IMR-90 (cell line): ENCODE measurements at regions not wholly inside any gene's neighbourhood (a gene's known extent, or its start where the extent isn't known, plus 50 kb on each side); places are given as distances from the start of the nearest gene placed in this dataset.

Experiments used
- ATAC-seq: fragments of 200-7000 bp; cut with Tn5 transposase; 2 replicates; pipeline ENCODE4 v1.9.1; 2020; ENCODE audit warnings: low read depth, mild to moderate bottlenecking, moderate library complexity
- BruUV-seq: library from RNA; stranded (reverse); fragments of 400-500 nt; replicated peaks from 2 replicates; lab custom pipeline; 2021; lab: Mats Ljungman, UMichigan
- CTCF ChIA-PET: fragments of 300-600 bp; formaldehyde crosslinking; extraction: SDS; loops from one replicate; lab custom pipeline; 2021; ENCODE audit warnings: antibody characterized with exemption; lab: Yijun Ruan, JAX
- POLR2A ChIA-PET: fragments of 300-600 bp; sonication (Branson Sonifier 250); formaldehyde crosslinking; loops from one replicate; lab custom pipeline; 2022; ENCODE audit warnings: antibody characterized with exemption; ENCODE audit not compliant: unreplicated experiment; lab: Charles Lee
- DNase-seq: peaks from one replicate; pipeline ENCODE4 v3.0.0; 2013
- H2AFZ ChIP-seq: replicated peaks from 2 replicates; pipeline ENCODE3; 2013; ENCODE audit warnings: low read length, mild to moderate bottlenecking; ENCODE audit not compliant: poor library complexity
- H2AK5ac ChIP-seq: 2 replicates; pipeline ENCODE4 v1.6.1; 2013; ENCODE audit warnings: low read depth, low read length, inconsistent platforms
- H2AK9ac ChIP-seq: replicated peaks from 2 replicates; pipeline ENCODE3; 2013; ENCODE audit warnings: mild to moderate bottlenecking, low read depth, low read length, moderate library complexity; ENCODE audit not compliant: poor library complexity
- H2BK120ac ChIP-seq: 2 replicates; pipeline ENCODE4 v1.6.1; 2013; ENCODE audit warnings: low read depth, low read length, inconsistent platforms
- H2BK15ac ChIP-seq: 3 replicates; pipeline ENCODE4 v1.6.1; 2013; ENCODE audit warnings: low read depth, low read length, inconsistent platforms
- H2BK20ac ChIP-seq: 2 replicates; pipeline ENCODE4 v1.6.1; 2013; ENCODE audit warnings: low read depth, mild to moderate bottlenecking, inconsistent platforms, low read length, moderate library complexity
- H2BK5ac ChIP-seq: 2 replicates; pipeline ENCODE4 v1.6.1; 2013; ENCODE audit warnings: mild to moderate bottlenecking, low read depth, low read length, inconsistent platforms; ENCODE audit not compliant: poor library complexity, severe bottlenecking
- H3K14ac ChIP-seq: replicated peaks from 2 replicates; pipeline ENCODE4 v1.6.1; 2013; ENCODE audit warnings: low read depth, low read length, inconsistent platforms
- H3K18ac ChIP-seq: 2 replicates; pipeline ENCODE4 v1.6.1; 2013; ENCODE audit warnings: low read depth, low read length, control low read depth
- H3K23ac ChIP-seq: 2 replicates; pipeline ENCODE4 v1.6.1; 2013; ENCODE audit warnings: low read depth, low read length, inconsistent platforms
- H3K27ac ChIP-seq: 2 replicates; pipeline ENCODE4 v1.5.1; 2013; ENCODE audit warnings: mild to moderate bottlenecking, control low read depth, low read length; ENCODE audit not compliant: insufficient read depth
- H3K27me3 ChIP-seq: 2 replicates; pipeline ENCODE4 v1.6.1; 2013; ENCODE audit warnings: low read length; ENCODE audit not compliant: control insufficient read depth, insufficient read depth
- H3K36me3 ChIP-seq: 2 replicates; pipeline ENCODE4 v1.6.1; 2013; ENCODE audit warnings: low read length, mixed read lengths; ENCODE audit not compliant: control insufficient read depth, insufficient read depth
- H3K4ac ChIP-seq: 2 replicates; pipeline ENCODE4 v1.6.1; 2013; ENCODE audit warnings: low read depth, low read length, inconsistent platforms
- H3K4me1 ChIP-seq: 2 replicates; pipeline ENCODE4 v1.6.1; 2013; ENCODE audit warnings: low read length, mixed read lengths; ENCODE audit not compliant: control insufficient read depth, insufficient read depth
- H3K4me2 ChIP-seq: 2 replicates; pipeline ENCODE4 v1.6.1; 2013; ENCODE audit warnings: low read depth, mild to moderate bottlenecking, control low read depth, low read length, moderate library complexity
- H3K4me3 ChIP-seq: 2 replicates; pipeline ENCODE4 v1.5.1; 2013; ENCODE audit warnings: low read depth, mild to moderate bottlenecking, control low read depth, low read length, moderate library complexity; ENCODE audit not compliant: insufficient read depth
- H3K56ac ChIP-seq: 2 replicates; pipeline ENCODE4 v1.6.1; 2013; ENCODE audit warnings: low read length, inconsistent platforms; ENCODE audit not compliant: insufficient read depth; ENCODE audit errors: extremely low read depth
- H3K79me1 ChIP-seq, 2 experiments: 2 replicates each; pipeline ENCODE4 v1.6.1; 2013; ENCODE audit warnings: low read length in 2 of 2, inconsistent platforms in 1 of 2, low read depth in 1 of 2
- H3K9ac ChIP-seq: 2 replicates; pipeline ENCODE4 v1.6.1; 2013; ENCODE audit warnings: low read depth, low read length, control low read depth
- H3K9me1 ChIP-seq: 2 replicates; pipeline ENCODE4 v1.6.1; 2013; ENCODE audit warnings: low read length, inconsistent platforms; ENCODE audit not compliant: insufficient read depth
- H3K9me3 ChIP-seq: 2 replicates; pipeline ENCODE4 v1.6.1; 2013; ENCODE audit warnings: low read length; ENCODE audit not compliant: control insufficient read depth, insufficient read depth
- H4K20me1 ChIP-seq: 2 replicates; pipeline ENCODE4 v1.6.1; 2013; ENCODE audit warnings: low read length, inconsistent platforms; ENCODE audit not compliant: insufficient read depth
- H4K5ac ChIP-seq: 2 replicates; pipeline ENCODE4 v1.6.1; 2013; ENCODE audit warnings: mild to moderate bottlenecking, low read depth, low read length, control low read depth
- H4K8ac ChIP-seq, 2 experiments: 2 replicates each; pipeline ENCODE4 v1.6.1; 2013; ENCODE audit warnings: low read depth in 2 of 2, low read length in 2 of 2, control low read depth in 1 of 2, inconsistent platforms in 1 of 2
- H4K91ac ChIP-seq: 2 replicates; pipeline ENCODE4 v1.6.1; 2013; ENCODE audit warnings: low read depth, low read length, inconsistent platforms; ENCODE audit not compliant: insufficient read depth
- BHLHE40 ChIP-seq: fragments of 150-350 bp; IDR thresholded peaks from 2 replicates; pipeline ENCODE4 v1.6.1; 2016; ENCODE audit warnings: mild to moderate bottlenecking, low read depth, low read length
- CHD1 ChIP-seq: IDR thresholded peaks from 2 replicates; pipeline ENCODE4 v1.6.1; 2012; ENCODE audit warnings: low read depth, low read length, improper control_type of control experiment
- FOS ChIP-seq: fragments of 150-350 bp; IDR thresholded peaks from 2 replicates; pipeline ENCODE4 v1.6.1; 2016; ENCODE audit warnings: low read depth, low read length
- NFE2L2 ChIP-seq: fragments of 150-350 bp; IDR thresholded peaks from 2 replicates; pipeline ENCODE4 v1.6.1; 2016; ENCODE audit warnings: low read depth, mild to moderate bottlenecking, low read length
- RAD21 ChIP-seq: IDR thresholded peaks from 2 replicates; pipeline ENCODE4 v1.6.1; 2012; ENCODE audit warnings: low read length, improper control_type of control experiment
- SMC3 ChIP-seq: fragments of 150-350 bp; IDR thresholded peaks from 2 replicates; pipeline ENCODE4 v1.6.1; 2016; ENCODE audit warnings: low read depth, mild to moderate bottlenecking, antibody characterized with exemption, low read length, moderate library complexity
- WGBS, 2 experiments: methylation state at CpG; one replicate each; pipeline versions ENCODE4 v1.1.5 to v1.1.7; 2013; ENCODE audit warnings: missing lambda C conversion rate in 2 of 2; ENCODE audit not compliant: insufficient read length in 1 of 2; ENCODE audit errors: extremely low coverage in 2 of 2; 5-methylcytosine and 5-hydroxymethylcytosine counted together
- dilution Hi-C: fragments of 300-500 bp; cut with HindIII; formaldehyde crosslinking; loops from one replicate; pipeline ENCODE4 v1.14.3; 2018; ENCODE audit warnings: low sequenced_read_pairs; ENCODE audit not compliant: unreplicated experiment
- in situ Hi-C: fragments of 300-500 bp; cut with MboI; formaldehyde crosslinking; loops from 3 replicates; pipeline ENCODE4 v1.14.3; 2019; ENCODE audit warnings: low sequenced_read_pairs, inconsistent platforms, mixed read lengths
- intact Hi-C: fragments of 100-400 bp; cut with micrococcal nuclease; formaldehyde crosslinking; loops from 2 replicates; pipeline ENCODE4 v1.10.0; 2022
- TF ChIP-seq, protein P1 (sequence below): fragments of 150-350 bp; IDR thresholded peaks from 2 replicates; pipeline ENCODE4 v1.6.1; 2017; ENCODE audit warnings: mild to moderate bottlenecking, antibody characterized with exemption, low read length, low read depth
- TF ChIP-seq, protein P2 (sequence below): conservative IDR thresholded peaks from 2 replicates; pipeline ENCODE4 v1.5.1; 2012; ENCODE audit warnings: mild to moderate bottlenecking, low read depth, low read length, improper control_type of control experiment

DNA sequence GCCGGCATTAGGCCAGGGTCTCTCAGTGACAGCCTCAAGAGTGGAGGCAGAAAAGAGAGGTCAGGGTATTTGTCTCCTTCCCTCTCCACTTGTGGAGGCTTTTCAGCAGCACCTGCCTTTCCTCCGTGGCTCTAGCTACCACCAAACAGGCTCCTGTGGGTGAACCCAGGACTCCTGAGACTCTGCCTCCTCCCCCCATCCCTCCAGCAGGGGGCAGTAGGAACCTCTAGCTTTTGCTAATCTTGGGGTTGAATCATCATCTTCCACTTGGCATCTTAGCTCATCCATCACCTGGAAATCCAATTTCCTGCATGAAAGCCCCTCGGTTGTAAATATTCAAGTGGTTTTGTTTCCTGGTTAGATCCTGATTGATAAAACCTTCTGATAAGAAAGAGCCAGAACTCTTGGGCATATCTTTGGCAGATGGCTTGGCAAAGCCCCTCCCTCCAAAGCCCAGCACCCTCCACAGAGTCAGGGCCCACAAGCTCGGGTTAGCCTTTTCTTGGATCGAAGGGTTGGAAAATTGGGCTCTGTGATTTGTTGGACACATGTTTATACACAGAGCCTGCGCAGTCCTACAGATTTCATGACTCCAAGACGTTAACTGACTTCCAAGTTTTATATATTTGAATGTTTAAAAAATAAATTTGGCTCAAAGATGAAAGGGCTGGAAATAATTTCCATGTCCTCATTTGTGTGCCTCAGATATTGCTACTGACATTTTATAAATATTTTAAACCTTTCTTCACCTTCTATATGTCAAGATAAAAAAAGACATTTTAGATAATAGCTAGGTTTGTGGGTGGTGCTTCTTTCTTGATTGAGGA lies 322.1 kb downstream of the MAP2K4 start:
- Histone ChIP-seq H4K20me1 (no peaks in the 10 kb centered on the region), H2BK5ac (no peak overlapping the region), H4K8ac (peak overlapping the region in 1 of 2 experiments; percentile 47; a peak in 1 of 4 replicates), H3K9me1 (peaks cover 6% of the 10 kb centered on the region), H2AK9ac (no peak overlapping the region), H3K9ac (no peak overlapping the region), H3K4me3 (no peak overlapping the region), H3K18ac (peak overlapping the region; percentile 33; the same call in 1 of the 2 replicates), H3K79me1 (no peaks in the 10 kb centered on the region), H3K4me2 (no peak overlapping the region), H2AK5ac (0 out of 2 replicates have a peak overlapping the region, but pooled peaks have one; percentile 64), H3K36me3 (no peaks in the 10 kb centered on the region), H2BK20ac (peak overlapping the region; percentile 71), H2BK120ac (peak overlapping the region; percentile 61; the same call in 1 of the 2 replicates), H3K14ac (peak overlapping the region; percentile 66), H3K4ac (peak overlapping the region; percentile 71), H3K56ac (no peak overlapping the region), H2BK15ac (peak overlapping the region; percentile 28; the same call in 1 of the 3 replicates), H3K4me1 (no peaks in the 10 kb centered on the region; the same call in 1 of the 2 replicates), H3K23ac (no peak overlapping the region), H4K5ac (no peak overlapping the region), H4K91ac (peak overlapping the region; percentile 40; the same call in 1 of the 2 replicates), H2AFZ (peak overlapping the region; percentile 67), H3K9me3 (no peaks in the 10 kb centered on the region), H3K27ac (no peak overlapping the region), H3K27me3 (no peaks in the 10 kb centered on the region)
- no peak for ATAC-seq
- dilution Hi-C loops (no loop called here), in situ Hi-C loops (no loop called here), intact Hi-C loops (no loop called here)
- BruUV-seq: no TSS peak
- CTCF ChIA-PET: interaction anchor here (0.8 kb wide), 1 partner anchor 12 kb away, joined by 3 read pairs; no protein-coding TSS in a partner anchor
- WGBS, 2 experiments: no CpG with 5 or more reads among the region's 7 CpGs
- no peak for DNase-seq
- POLR2A ChIA-PET: no interaction called here
- peak; percentile 38 for TF ChIP-seq SMC3
- TF ChIP-seq FOS: no peak
- TF ChIP-seq, protein P1, sequence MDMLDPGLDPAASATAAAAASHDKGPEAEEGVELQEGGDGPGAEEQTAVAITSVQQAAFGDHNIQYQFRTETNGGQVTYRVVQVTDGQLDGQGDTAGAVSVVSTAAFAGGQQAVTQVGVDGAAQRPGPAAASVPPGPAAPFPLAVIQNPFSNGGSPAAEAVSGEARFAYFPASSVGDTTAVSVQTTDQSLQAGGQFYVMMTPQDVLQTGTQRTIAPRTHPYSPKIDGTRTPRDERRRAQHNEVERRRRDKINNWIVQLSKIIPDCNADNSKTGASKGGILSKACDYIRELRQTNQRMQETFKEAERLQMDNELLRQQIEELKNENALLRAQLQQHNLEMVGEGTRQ: no peak
- TF ChIP-seq CHD1: no peak
- no peak for TF ChIP-seq NFE2L2
- TF ChIP-seq BHLHE40: no peak
- TF ChIP-seq, protein P2, sequence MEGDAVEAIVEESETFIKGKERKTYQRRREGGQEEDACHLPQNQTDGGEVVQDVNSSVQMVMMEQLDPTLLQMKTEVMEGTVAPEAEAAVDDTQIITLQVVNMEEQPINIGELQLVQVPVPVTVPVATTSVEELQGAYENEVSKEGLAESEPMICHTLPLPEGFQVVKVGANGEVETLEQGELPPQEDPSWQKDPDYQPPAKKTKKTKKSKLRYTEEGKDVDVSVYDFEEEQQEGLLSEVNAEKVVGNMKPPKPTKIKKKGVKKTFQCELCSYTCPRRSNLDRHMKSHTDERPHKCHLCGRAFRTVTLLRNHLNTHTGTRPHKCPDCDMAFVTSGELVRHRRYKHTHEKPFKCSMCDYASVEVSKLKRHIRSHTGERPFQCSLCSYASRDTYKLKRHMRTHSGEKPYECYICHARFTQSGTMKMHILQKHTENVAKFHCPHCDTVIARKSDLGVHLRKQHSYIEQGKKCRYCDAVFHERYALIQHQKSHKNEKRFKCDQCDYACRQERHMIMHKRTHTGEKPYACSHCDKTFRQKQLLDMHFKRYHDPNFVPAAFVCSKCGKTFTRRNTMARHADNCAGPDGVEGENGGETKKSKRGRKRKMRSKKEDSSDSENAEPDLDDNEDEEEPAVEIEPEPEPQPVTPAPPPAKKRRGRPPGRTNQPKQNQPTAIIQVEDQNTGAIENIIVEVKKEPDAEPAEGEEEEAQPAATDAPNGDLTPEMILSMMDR: peak; percentile 35; the same call in 1 of the 2 replicates
- peak; percentile 53 for TF ChIP-seq RAD21
